Activated CD8-positive, alpha-beta memory T cell treated with anti-CD3 and anti-CD28 coated beads, Interleukin-2, amount 10 ng/mL, durations not matched to agents 7 days and 5 days (primary cell): ENCODE measurements at regions not wholly inside any gene's neighbourhood (a gene's known extent, or its start where the extent isn't known, plus 50 kb on each side); places are given as distances from the start of the nearest gene placed in this dataset.
"Not testable (repeated sequence)": the region's sequence is repeated elsewhere in the genome, so short reads cannot be mapped to it uniquely, and the experiment has no call there.

Experiments used
- ATAC-seq: fragments of 150-1000 bp; cut with Tn5 transposase; one replicate; pipeline ENCODE4 v1.10.0; 2021; ENCODE audit warnings: moderate library complexity
- CTCF ChIA-PET: fragments of 350-600 bp; sonication (Branson Sonifier 250); formaldehyde crosslinking; loops from one replicate; lab custom pipeline; 2021; ENCODE audit warnings: antibody characterized with exemption; lab: Charles Lee
- DNase-seq: peaks from one replicate; pipeline ENCODE4 v3.0.0-alpha.2; 2020
- H3K27ac Mint-ChIP-seq: one replicate; pipeline ENCODE4 v1.8.0; 2021; ENCODE audit warnings: mild to moderate bottlenecking, mixed read lengths
- H3K27me3 Mint-ChIP-seq: one replicate; pipeline ENCODE4 v1.8.0; 2021; ENCODE audit warnings: mixed read lengths
- H3K36me3 Mint-ChIP-seq: one replicate; pipeline ENCODE4 v1.8.0; 2021; ENCODE audit warnings: mild to moderate bottlenecking, mixed read lengths
- H3K4me1 Mint-ChIP-seq: one replicate; pipeline ENCODE4 v1.8.0; 2021; ENCODE audit warnings: mixed read lengths
- H3K4me3 Mint-ChIP-seq: one replicate; pipeline ENCODE4 v1.8.0; 2021; ENCODE audit warnings: mild to moderate bottlenecking, moderate library complexity, mixed read lengths
- H3K9me3 Mint-ChIP-seq: one replicate; pipeline ENCODE4 v1.8.0; 2022; ENCODE audit warnings: low read depth, mixed read lengths

GRCh38 chr3:139173372-139174108 lies 128.8 kb upstream of the PRR23C start:
- H3K4me3 Mint-ChIP-seq = no peak overlapping the region
- DNase-seq = no peak

DNA sequence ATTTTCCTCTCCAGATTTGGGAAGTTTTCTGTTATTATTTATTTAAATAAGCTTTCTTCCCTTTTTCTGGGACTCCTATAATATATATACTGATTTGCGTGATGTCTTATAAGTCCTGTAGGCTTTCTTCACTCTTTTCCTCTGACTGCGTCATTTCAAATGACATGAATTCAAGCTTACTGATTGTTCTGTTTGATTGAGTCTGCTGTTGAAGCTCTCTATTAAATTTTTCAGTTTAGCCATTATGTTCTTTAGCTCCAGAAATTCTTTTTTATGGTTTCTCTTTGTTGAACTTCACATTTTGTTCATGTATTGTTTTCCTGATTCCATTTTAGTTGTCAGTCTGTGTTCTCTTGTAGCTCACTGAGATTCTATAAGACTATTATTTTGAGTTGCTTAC lies 135.8 kb upstream of the PRR23C start:
- no peak for DNase-seq
- ATAC-seq = no peak
- no peak overlapping the region for H3K27ac Mint-ChIP-seq
- H3K4me3 Mint-ChIP-seq = no peak overlapping the region
- H3K27me3 Mint-ChIP-seq = peaks cover 22% of the 10 kb centered on the region
- CTCF ChIA-PET = no interaction called here
- H3K9me3 Mint-ChIP-seq = peaks cover 3% of the 10 kb centered on the region
- no peaks in the 10 kb centered on the region for H3K4me1 Mint-ChIP-seq
- no peaks in the 10 kb centered on the region for H3K36me3 Mint-ChIP-seq

More at GRCh38 chr3:139173372-139174108, 128.8 kb upstream of the PRR23C start:
- ATAC-seq = no peak
- Mint-ChIP-seq H3K9me3 (no peaks in the 10 kb centered on the region), H3K4me1 (peaks cover 8% of the 10 kb centered on the region), H3K36me3 (no peaks in the 10 kb centered on the region), H3K27me3 (peaks cover 26% of the 10 kb centered on the region), H3K27ac (no peak overlapping the region)
- CTCF ChIA-PET = interaction anchor here (1.1 kb wide), 1 partner anchor 155 kb away, joined by 3 read pairs; no protein-coding TSS in a partner anchor

DNA sequence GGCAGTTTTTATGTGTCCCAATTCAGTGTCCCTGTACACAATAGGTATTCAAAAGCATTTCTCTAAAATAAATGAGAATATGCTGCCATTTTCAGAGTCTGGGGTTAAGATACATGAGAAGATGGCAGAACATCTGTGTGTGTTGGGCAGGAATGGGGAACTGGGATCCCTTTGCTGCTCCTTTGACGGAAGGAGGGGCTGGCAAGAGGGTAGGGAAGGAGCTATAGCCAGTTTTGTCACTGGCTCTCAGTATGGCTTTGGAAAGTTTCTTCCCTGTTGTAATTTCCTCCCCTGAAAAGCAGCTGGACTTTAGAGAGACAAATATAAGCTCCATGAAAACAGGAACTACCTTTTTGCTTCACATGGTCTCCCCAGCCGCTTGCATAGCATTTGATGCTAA lies 137.5 kb upstream of the PRR23C start:
- Mint-ChIP-seq H3K4me1 (no peaks in the 10 kb centered on the region), H3K4me3 (no peak overlapping the region), H3K9me3 (peaks cover 3% of the 10 kb centered on the region), H3K27ac (no peak overlapping the region), H3K27me3 (peaks cover 10% of the 10 kb centered on the region), H3K36me3 (no peaks in the 10 kb centered on the region)
- DNase-seq = no peak
- CTCF ChIA-PET = no interaction called here
- ATAC-seq = no peak

- Mint-ChIP-seq H3K36me3 (no peaks in the 10 kb centered on the region), H3K4me3 (no peak overlapping the region), H3K27me3 (peaks cover 7% of the 10 kb centered on the region), H3K27ac (no peak overlapping the region), H3K4me1 (no peaks in the 10 kb centered on the region), H3K9me3 (peaks cover 3% of the 10 kb centered on the region)
- CTCF ChIA-PET = no interaction called here
- DNase-seq (no peak), ATAC-seq (no peak)
Observed at GRCh38 chr3:139182598-139182997, 137.9 kb upstream of the PRR23C start.

DNA sequence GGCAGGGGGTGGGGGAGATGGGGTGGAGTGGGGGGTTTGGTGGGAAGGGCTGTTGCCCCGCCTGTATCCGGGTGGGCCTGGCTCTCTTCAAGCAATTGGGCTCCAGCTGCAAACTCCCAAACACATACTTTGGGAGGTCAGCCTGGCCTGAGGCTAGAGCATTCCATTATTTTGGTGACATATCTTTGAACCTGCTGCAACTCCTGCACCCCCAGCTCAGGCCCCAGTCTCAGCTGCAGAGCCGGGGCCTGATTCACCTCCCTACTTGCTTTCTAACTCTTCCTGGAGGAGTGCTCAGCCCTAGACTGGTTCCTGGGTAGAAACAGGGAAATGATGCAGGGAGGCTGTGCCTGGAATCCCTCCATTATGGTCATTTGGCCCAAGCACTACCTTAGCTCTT lies 140.8 kb upstream of the PRR23C start:
- DNase-seq (no peak), ATAC-seq (no peak)
- no peak overlapping the region for H3K27ac Mint-ChIP-seq
- peaks cover 3% of the 10 kb centered on the region for H3K9me3 Mint-ChIP-seq
- CTCF ChIA-PET = interaction anchor here (0.6 kb wide), 1 partner anchor 172 kb away, joined by 3 read pairs; no protein-coding TSS in a partner anchor
- H3K36me3 Mint-ChIP-seq = no peaks in the 10 kb centered on the region
- H3K27me3 Mint-ChIP-seq = no peaks in the 10 kb centered on the region
- no peaks in the 10 kb centered on the region for H3K4me1 Mint-ChIP-seq
- H3K4me3 Mint-ChIP-seq = no peak overlapping the region

DNA sequence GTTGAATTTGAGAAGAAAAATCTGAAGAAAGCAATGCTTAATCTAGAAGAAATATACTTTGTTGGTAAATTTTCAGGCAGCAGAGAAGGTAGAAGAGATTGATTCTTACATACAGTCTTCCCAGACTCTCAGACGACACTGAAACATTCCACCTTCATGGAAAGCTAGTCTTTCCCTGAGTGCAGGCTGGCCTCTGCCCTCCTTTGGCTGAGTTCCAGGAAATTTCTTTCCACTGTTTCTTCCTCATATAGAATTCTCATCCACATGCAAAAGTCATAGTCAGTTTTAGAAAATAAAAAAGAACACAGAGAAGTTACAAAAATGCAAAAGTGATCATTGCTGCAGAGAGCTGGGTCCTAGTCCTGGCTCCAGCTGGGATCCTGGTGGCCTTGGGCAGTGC lies 142.5 kb upstream of the PRR23C start:
- H3K4me3 Mint-ChIP-seq = no peak overlapping the region
- no peak overlapping the region for H3K27ac Mint-ChIP-seq
- CTCF ChIA-PET = no interaction called here
- H3K27me3 Mint-ChIP-seq = no peaks in the 10 kb centered on the region
- no peak for ATAC-seq
- H3K9me3 Mint-ChIP-seq = no peaks in the 10 kb centered on the region
- DNase-seq = no peak
- no peaks in the 10 kb centered on the region for H3K4me1 Mint-ChIP-seq
- no peaks in the 10 kb centered on the region for H3K36me3 Mint-ChIP-seq

GRCh38 chr3:139187648-139188047 lies 143.0 kb upstream of the PRR23C start:
- Mint-ChIP-seq H3K9me3 (no peaks in the 10 kb centered on the region), H3K4me1 (no peaks in the 10 kb centered on the region), H3K27ac (no peak overlapping the region), H3K27me3 (no peaks in the 10 kb centered on the region), H3K36me3 (no peaks in the 10 kb centered on the region), H3K4me3 (no peak overlapping the region)
- CTCF ChIA-PET = no interaction called here
- no peak for DNase-seq
- ATAC-seq = no peak

GRCh38 chr3:139189943-139190342 lies 145.3 kb upstream of the PRR23C start:
- ATAC-seq (no peak), DNase-seq (no peak)
- H3K4me1 Mint-ChIP-seq = no peaks in the 10 kb centered on the region
- H3K27me3 Mint-ChIP-seq = no peaks in the 10 kb centered on the region
- CTCF ChIA-PET = interaction anchor here (0.7 kb wide), 1 partner anchor 933 kb away, joined by 5 read pairs; no protein-coding TSS in a partner anchor
- no peak overlapping the region for H3K27ac Mint-ChIP-seq
- no peak overlapping the region for H3K4me3 Mint-ChIP-seq
- H3K9me3 Mint-ChIP-seq = no peaks in the 10 kb centered on the region
- no peaks in the 10 kb centered on the region for H3K36me3 Mint-ChIP-seq

- H3K27me3 Mint-ChIP-seq, ATAC-seq, H3K9me3 Mint-ChIP-seq, CTCF ChIA-PET, DNase-seq, H3K4me3 Mint-ChIP-seq, H3K4me1 Mint-ChIP-seq, H3K36me3 Mint-ChIP-seq, H3K27ac Mint-ChIP-seq: not testable (repeated sequence)
Observed at GRCh38 chr3:139194421-139194820, 149.4 kb upstream of the MRPS22 start.

GRCh38 chr3:139196146-139196545 lies 147.7 kb upstream of the MRPS22 start:
- H3K4me1 Mint-ChIP-seq, ATAC-seq, H3K9me3 Mint-ChIP-seq, H3K27me3 Mint-ChIP-seq, H3K36me3 Mint-ChIP-seq, CTCF ChIA-PET, H3K27ac Mint-ChIP-seq, DNase-seq, H3K4me3 Mint-ChIP-seq: not testable (repeated sequence)

GRCh38 chr3:139197251-139197650 lies 146.6 kb upstream of the MRPS22 start:
- Mint-ChIP-seq H3K27me3 (no peaks in the 10 kb centered on the region), H3K4me3 (no peak overlapping the region), H3K27ac (no peak overlapping the region), H3K36me3 (no peaks in the 10 kb centered on the region), H3K4me1 (no peaks in the 10 kb centered on the region), H3K9me3 (peaks cover 3% of the 10 kb centered on the region)
- CTCF ChIA-PET = no interaction called here
- no peak for DNase-seq
- no peak for ATAC-seq

DNA sequence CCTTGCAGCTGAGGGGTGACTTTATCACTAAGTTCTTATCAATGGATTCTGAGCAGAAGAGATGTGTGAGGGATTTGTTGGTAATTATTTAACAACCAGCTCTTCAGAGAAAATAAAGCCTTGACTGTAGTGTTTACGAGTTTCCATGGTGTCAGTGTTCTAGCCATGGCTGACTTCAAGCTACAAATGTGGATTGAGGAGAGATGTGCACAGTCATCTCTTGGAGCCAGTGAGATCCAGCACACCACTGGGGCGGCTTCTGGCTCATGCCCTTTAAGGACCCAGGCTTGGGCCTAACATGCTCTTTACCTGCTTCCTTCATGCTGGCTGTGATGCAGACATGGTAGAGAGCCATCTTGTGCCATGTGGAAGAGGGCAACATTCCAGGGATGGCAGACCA lies 145.6 kb upstream of the MRPS22 start:
- H3K27me3 Mint-ChIP-seq = no peaks in the 10 kb centered on the region
- no peaks in the 10 kb centered on the region for H3K36me3 Mint-ChIP-seq
- CTCF ChIA-PET = no interaction called here
- H3K27ac Mint-ChIP-seq = no peak overlapping the region
- ATAC-seq (no peak), DNase-seq (no peak)
- H3K4me1 Mint-ChIP-seq = no peaks in the 10 kb centered on the region
- peaks cover 3% of the 10 kb centered on the region for H3K9me3 Mint-ChIP-seq
- no peak overlapping the region for H3K4me3 Mint-ChIP-seq

DNA sequence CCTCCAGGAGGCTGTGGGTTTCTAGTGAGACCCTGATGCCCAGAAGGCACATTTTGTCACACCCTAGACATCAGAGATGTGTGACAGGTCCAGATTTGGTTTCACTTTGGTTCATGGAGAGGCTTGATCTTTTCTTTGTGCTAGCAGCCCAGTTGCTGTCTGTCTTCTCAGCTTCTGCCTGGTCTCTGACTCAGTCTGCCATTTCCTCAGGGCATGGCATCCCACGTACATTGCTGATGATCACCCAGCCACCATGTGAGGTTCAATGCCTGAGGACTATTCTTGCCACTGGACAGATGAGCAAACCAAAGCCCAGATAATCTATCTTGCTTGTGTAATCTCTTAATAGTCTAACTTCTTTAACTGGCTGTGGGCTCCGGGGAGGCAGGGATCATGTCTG lies 144.9 kb upstream of the MRPS22 start:
- CTCF ChIA-PET = no interaction called here
- Mint-ChIP-seq H3K27ac (no peak overlapping the region), H3K4me1 (no peaks in the 10 kb centered on the region), H3K4me3 (no peak overlapping the region), H3K9me3 (peaks cover 3% of the 10 kb centered on the region), H3K36me3 (no peaks in the 10 kb centered on the region), H3K27me3 (no peaks in the 10 kb centered on the region)
- DNase-seq (no peak), ATAC-seq (no peak)

DNA sequence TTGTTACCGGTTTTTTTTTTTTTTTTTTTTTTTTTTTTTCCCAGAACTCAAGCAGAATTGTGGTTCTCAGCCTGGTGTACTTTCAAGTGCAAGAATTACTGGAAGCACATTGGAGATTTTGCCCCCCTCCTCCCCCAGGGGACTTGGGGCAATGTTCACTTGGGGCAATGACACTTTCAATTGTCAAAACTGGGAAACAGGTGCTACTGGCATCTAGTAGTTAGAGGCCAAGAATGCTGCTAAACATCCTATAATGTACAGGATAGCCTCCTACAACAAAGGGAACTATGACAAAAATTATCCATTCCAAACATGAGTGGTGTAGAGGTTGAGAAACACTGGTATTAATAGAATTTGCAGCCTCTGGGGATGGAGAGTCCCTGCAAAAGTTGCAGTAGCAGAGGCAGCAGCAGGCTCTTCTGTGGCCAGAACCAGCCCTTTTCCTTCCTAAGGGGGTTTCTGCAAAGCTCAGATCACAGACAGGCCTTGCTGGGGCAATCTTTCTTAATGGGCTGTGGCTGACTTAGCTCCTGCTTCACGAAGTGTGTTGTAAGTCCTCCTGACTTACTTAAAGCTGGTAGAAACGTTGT lies 144.3 kb upstream of the MRPS22 start:
- no peak for DNase-seq
- H3K27me3 Mint-ChIP-seq = no peaks in the 10 kb centered on the region
- no peaks in the 10 kb centered on the region for H3K4me1 Mint-ChIP-seq
- H3K36me3 Mint-ChIP-seq = no peaks in the 10 kb centered on the region
- H3K27ac Mint-ChIP-seq = no peak overlapping the region
- no peak overlapping the region for H3K4me3 Mint-ChIP-seq
- no peak for ATAC-seq
- CTCF ChIA-PET = no interaction called here
- peaks cover 3% of the 10 kb centered on the region for H3K9me3 Mint-ChIP-seq
